ENCODE measurements at regions not wholly inside any gene's neighbourhood (a gene's known extent, or its start where the extent isn't known, plus 50 kb on each side); places are given as distances from the start of the nearest gene placed in this dataset.

- H3K4me1 Mint-ChIP-seq: no peaks in the 10 kb centered on the region
- no peak overlapping the region for H3K4me3 Mint-ChIP-seq
- DNase-seq (ENCODE audit: low spot score in 2 of 2): no peak
- ATAC-seq (replicated peaks; ENCODE audit: extremely low read depth, poor library complexity, severe bottlenecking): no peak
- no peaks in the 10 kb centered on the region for H3K9me3 Mint-ChIP-seq
- H3K27ac Mint-ChIP-seq (ENCODE audit: low read depth): peak overlapping the region; percentile 16
- H3K27me3 Mint-ChIP-seq: peaks cover 28% of the 10 kb centered on the region
- H3K36me3 Mint-ChIP-seq (ENCODE audit: insufficient read depth): no peaks in the 10 kb centered on the region
These were observed 206.3 kb upstream of the C14orf180 start for GRCh38 chr14:104373055-104373854.

- DNase-seq (ENCODE audit: low spot score in 2 of 2) (no peak), ATAC-seq (replicated peaks; ENCODE audit: extremely low read depth, poor library complexity, severe bottlenecking) (no peak)
- Mint-ChIP-seq H3K4me1 (no peaks in the 10 kb centered on the region), H3K9me3 (peaks cover 4% of the 10 kb centered on the region), H3K36me3 (ENCODE audit: insufficient read depth) (no peaks in the 10 kb centered on the region), H3K27me3 (peaks cover 36% of the 10 kb centered on the region), H3K27ac (ENCODE audit: low read depth) (no peak overlapping the region), H3K4me3 (no peak overlapping the region)
These were observed 205.5 kb upstream of the C14orf180 start for GRCh38 chr14:104373855-104374717.

- Mint-ChIP-seq H3K27ac (ENCODE audit: low read depth) (no peak overlapping the region), H3K36me3 (ENCODE audit: insufficient read depth) (no peaks in the 10 kb centered on the region), H3K4me3 (no peak overlapping the region), H3K9me3 (peaks cover 7% of the 10 kb centered on the region), H3K27me3 (peaks cover 35% of the 10 kb centered on the region), H3K4me1 (no peaks in the 10 kb centered on the region)
- DNase-seq (ENCODE audit: low spot score in 2 of 2) (no peak), ATAC-seq (replicated peaks; ENCODE audit: extremely low read depth, poor library complexity, severe bottlenecking) (no peak)
These were observed 204.9 kb upstream of the C14orf180 start for GRCh38 chr14:104374718-104375080.

GRCh38 chr14:104375551-104376201 lies 203.9 kb upstream of the C14orf180 start:
- Mint-ChIP-seq H3K27ac (ENCODE audit: low read depth) (no peak overlapping the region), H3K4me1 (no peaks in the 10 kb centered on the region), H3K4me3 (no peak overlapping the region), H3K9me3 (peaks cover 14% of the 10 kb centered on the region), H3K36me3 (ENCODE audit: insufficient read depth) (no peaks in the 10 kb centered on the region), H3K27me3 (peaks cover 30% of the 10 kb centered on the region)
- ATAC-seq (replicated peaks; ENCODE audit: extremely low read depth, poor library complexity, severe bottlenecking) (no peak), DNase-seq (ENCODE audit: low spot score in 2 of 2) (no peak)

- H3K4me3 Mint-ChIP-seq: no peak overlapping the region
- no peak overlapping the region for H3K27ac Mint-ChIP-seq (ENCODE audit: low read depth)
- peaks cover 19% of the 10 kb centered on the region for H3K9me3 Mint-ChIP-seq
- H3K36me3 Mint-ChIP-seq (ENCODE audit: insufficient read depth): no peaks in the 10 kb centered on the region
- DNase-seq (ENCODE audit: low spot score in 2 of 2) (no peak), ATAC-seq (replicated peaks; ENCODE audit: extremely low read depth, poor library complexity, severe bottlenecking) (no peak)
- H3K4me1 Mint-ChIP-seq: no peaks in the 10 kb centered on the region
- peaks cover 30% of the 10 kb centered on the region for H3K27me3 Mint-ChIP-seq
These were observed 203.1 kb upstream of the C14orf180 start for GRCh38 chr14:104376202-104377140.

GRCh38 chr14:104377256-104377655 lies 202.3 kb upstream of the C14orf180 start:
- H3K36me3 Mint-ChIP-seq (ENCODE audit: insufficient read depth): no peaks in the 10 kb centered on the region
- H3K27me3 Mint-ChIP-seq: peaks cover 30% of the 10 kb centered on the region
- peaks cover 23% of the 10 kb centered on the region for H3K9me3 Mint-ChIP-seq
- no peak overlapping the region for H3K4me3 Mint-ChIP-seq
- no peak for DNase-seq (ENCODE audit: low spot score in 2 of 2)
- no peak for ATAC-seq (replicated peaks; ENCODE audit: extremely low read depth, poor library complexity, severe bottlenecking)
- no peaks in the 10 kb centered on the region for H3K4me1 Mint-ChIP-seq
- H3K27ac Mint-ChIP-seq (ENCODE audit: low read depth): no peak overlapping the region

GRCh38 chr14:104378698-104379113 lies 200.9 kb upstream of the C14orf180 start:
- Mint-ChIP-seq H3K27me3 (peaks cover 30% of the 10 kb centered on the region), H3K4me1 (no peaks in the 10 kb centered on the region), H3K9me3 (peaks cover 23% of the 10 kb centered on the region), H3K27ac (ENCODE audit: low read depth) (no peak overlapping the region), H3K4me3 (no peak overlapping the region), H3K36me3 (ENCODE audit: insufficient read depth) (no peaks in the 10 kb centered on the region)
- no peak for ATAC-seq (replicated peaks; ENCODE audit: extremely low read depth, poor library complexity, severe bottlenecking)
- no peak for DNase-seq (ENCODE audit: low spot score in 2 of 2)

- no peak for DNase-seq (ENCODE audit: low spot score in 2 of 2)
- H3K4me3 Mint-ChIP-seq: no peak overlapping the region
- H3K4me1 Mint-ChIP-seq: no peaks in the 10 kb centered on the region
- H3K36me3 Mint-ChIP-seq (ENCODE audit: insufficient read depth): no peaks in the 10 kb centered on the region
- H3K27ac Mint-ChIP-seq (ENCODE audit: low read depth): no peak overlapping the region
- peaks cover 23% of the 10 kb centered on the region for H3K9me3 Mint-ChIP-seq
- peaks cover 18% of the 10 kb centered on the region for H3K27me3 Mint-ChIP-seq
- no peak for ATAC-seq (replicated peaks; ENCODE audit: extremely low read depth, poor library complexity, severe bottlenecking)
These were observed 197.0 kb upstream of the C14orf180 start for GRCh38 chr14:104382361-104383087.

- no peaks in the 10 kb centered on the region for H3K4me1 Mint-ChIP-seq
- no peaks in the 10 kb centered on the region for H3K36me3 Mint-ChIP-seq (ENCODE audit: insufficient read depth)
- peaks cover 10% of the 10 kb centered on the region for H3K27me3 Mint-ChIP-seq
- no peak overlapping the region for H3K27ac Mint-ChIP-seq (ENCODE audit: low read depth)
- DNase-seq (ENCODE audit: low spot score in 2 of 2): no peak
- H3K9me3 Mint-ChIP-seq: peaks cover 23% of the 10 kb centered on the region
- H3K4me3 Mint-ChIP-seq: no peak overlapping the region
- no peak for ATAC-seq (replicated peaks; ENCODE audit: extremely low read depth, poor library complexity, severe bottlenecking)
These were observed 196.2 kb upstream of the C14orf180 start for GRCh38 chr14:104383088-104383995.

- H3K4me1 Mint-ChIP-seq: no peaks in the 10 kb centered on the region
- no peak overlapping the region for H3K27ac Mint-ChIP-seq (ENCODE audit: low read depth)
- ATAC-seq (replicated peaks; ENCODE audit: extremely low read depth, poor library complexity, severe bottlenecking) (no peak), DNase-seq (ENCODE audit: low spot score in 2 of 2) (no peak)
- peaks cover 2% of the 10 kb centered on the region for H3K27me3 Mint-ChIP-seq
- H3K36me3 Mint-ChIP-seq (ENCODE audit: insufficient read depth): no peaks in the 10 kb centered on the region
- peaks cover 18% of the 10 kb centered on the region for H3K9me3 Mint-ChIP-seq
- H3K4me3 Mint-ChIP-seq: no peak overlapping the region
These were observed 195.4 kb upstream of the C14orf180 start for GRCh38 chr14:104383996-104384775.

All from central memory CD8-positive, alpha-beta T cell (primary cell).